ENCODE measurements at regions not wholly inside any gene's neighbourhood (a gene's known extent, or its start where the extent isn't known, plus 50 kb on each side); places are given as distances from the start of the nearest gene placed in this dataset.
"Not testable (repeated sequence)": the region's sequence is repeated elsewhere in the genome, so short reads cannot be mapped to it uniquely, and the experiment has no call there.

- Histone ChIP-seq H3K4me1 (ENCODE audit: insufficient read depth, low read length) (no peaks in the 10 kb centered on the region), H3K36me3 (ENCODE audit: insufficient read depth, low read length) (no peaks in the 10 kb centered on the region), H2AFZ (ENCODE audit: low read length) (no peak overlapping the region), H3K27me3 (ENCODE audit: insufficient read depth, low read length) (no peaks in the 10 kb centered on the region), H3K27ac (ENCODE audit: low read depth, low read length) (no peak overlapping the region), H4K20me1 (ENCODE audit: insufficient read depth, low read length) (no peaks in the 10 kb centered on the region), H3K4me2 (ENCODE audit: insufficient read depth, low read length) (no peak overlapping the region), H3K4me3 (ENCODE audit: insufficient read depth, low read length) (no peak overlapping the region), H3K79me2 (ENCODE audit: insufficient read depth, low read length) (no peaks in the 10 kb centered on the region), H3K9me3 (ENCODE audit: low read depth, low read length) (no peaks in the 10 kb centered on the region)
- no peak for DNase-seq (ENCODE audit: insufficient read length, low spot score, missing footprints)
- TF ChIP-seq CTCF (IDR thresholded peaks at IDR 0.05; ENCODE audit: extremely low read depth, low read depth, low read length) = no peak
Measured at GRCh38 chr10:7053195-7053594, 357.6 kb downstream of the SFMBT2 start.

GRCh38 chr10:7050024-7050423 lies 360.8 kb downstream of the SFMBT2 start:
- H4K20me1 ChIP-seq (ENCODE audit: insufficient read depth, low read length); H3K27ac ChIP-seq (ENCODE audit: low read depth, low read length); DNase-seq (ENCODE audit: insufficient read length, low spot score, missing footprints); H3K36me3 ChIP-seq (ENCODE audit: insufficient read depth, low read length); H2AFZ ChIP-seq (ENCODE audit: low read length); H3K79me2 ChIP-seq (ENCODE audit: insufficient read depth, low read length); H3K9me3 ChIP-seq (ENCODE audit: low read depth, low read length); H3K4me1 ChIP-seq (ENCODE audit: insufficient read depth, low read length); H3K4me3 ChIP-seq (ENCODE audit: insufficient read depth, low read length); H3K4me2 ChIP-seq (ENCODE audit: insufficient read depth, low read length); H3K27me3 ChIP-seq (ENCODE audit: insufficient read depth, low read length): not testable (repeated sequence)

GRCh38 chr10:7048061-7048460 lies 362.8 kb downstream of the SFMBT2 start:
- Histone ChIP-seq H4K20me1 (ENCODE audit: insufficient read depth, low read length) (no peaks in the 10 kb centered on the region), H3K79me2 (ENCODE audit: insufficient read depth, low read length) (no peaks in the 10 kb centered on the region), H3K4me1 (ENCODE audit: insufficient read depth, low read length) (no peaks in the 10 kb centered on the region), H3K9me3 (ENCODE audit: low read depth, low read length) (no peaks in the 10 kb centered on the region), H2AFZ (ENCODE audit: low read length) (no peak overlapping the region), H3K4me2 (ENCODE audit: insufficient read depth, low read length) (no peak overlapping the region), H3K27ac (ENCODE audit: low read depth, low read length) (no peak overlapping the region), H3K36me3 (ENCODE audit: insufficient read depth, low read length) (no peaks in the 10 kb centered on the region), H3K4me3 (ENCODE audit: insufficient read depth, low read length) (no peak overlapping the region), H3K27me3 (ENCODE audit: insufficient read depth, low read length) (no peaks in the 10 kb centered on the region)
- no peak for TF ChIP-seq CTCF (IDR thresholded peaks at IDR 0.05; ENCODE audit: extremely low read depth, low read depth, low read length)
- DNase-seq (ENCODE audit: insufficient read length, low spot score, missing footprints) = no peak

GRCh38 chr10:7046615-7047014 lies 364.2 kb downstream of the SFMBT2 start:
- no peak for TF ChIP-seq CTCF (IDR thresholded peaks at IDR 0.05; ENCODE audit: extremely low read depth, low read depth, low read length)
- Histone ChIP-seq H3K27ac (ENCODE audit: low read depth, low read length) (no peak overlapping the region), H3K79me2 (ENCODE audit: insufficient read depth, low read length) (no peaks in the 10 kb centered on the region), H4K20me1 (ENCODE audit: insufficient read depth, low read length) (no peaks in the 10 kb centered on the region), H3K27me3 (ENCODE audit: insufficient read depth, low read length) (no peaks in the 10 kb centered on the region), H3K4me3 (ENCODE audit: insufficient read depth, low read length) (no peak overlapping the region), H3K9me3 (ENCODE audit: low read depth, low read length) (no peaks in the 10 kb centered on the region), H3K4me1 (ENCODE audit: insufficient read depth, low read length) (no peaks in the 10 kb centered on the region), H2AFZ (ENCODE audit: low read length) (no peak overlapping the region), H3K4me2 (ENCODE audit: insufficient read depth, low read length) (no peak overlapping the region), H3K36me3 (ENCODE audit: insufficient read depth, low read length) (no peaks in the 10 kb centered on the region)
- no peak for DNase-seq (ENCODE audit: insufficient read length, low spot score, missing footprints)

Data from osteoblast (primary cell).